ENCODE measurements at regions not wholly inside any gene's neighbourhood (a gene's known extent, or its start where the extent isn't known, plus 50 kb on each side); places are given as distances from the start of the nearest gene placed in this dataset.
A peak's percentile ranks its signal among the peaks of the same experiment; 100 is the strongest.
"Not testable (repeated sequence)": the region's sequence is repeated elsewhere in the genome, so short reads cannot be mapped to it uniquely, and the experiment has no call there.

GRCh38 chr15:95626501-95627361, 703.8 kb upstream of the NR2F2 start:
- Histone ChIP-seq H3K4me3 (ENCODE audit: extremely low read depth, insufficient read depth, low read length, poor library complexity, severe bottlenecking) (no peak overlapping the region), H3K36me3 (ENCODE audit: control insufficient read depth, insufficient read depth, low read length) (no peaks in the 10 kb centered on the region), H3K9me3 (ENCODE audit: control insufficient read depth, low read length) (no peaks in the 10 kb centered on the region), H3K27ac (ENCODE audit: low read depth, low read length, severe bottlenecking) (peak overlapping the region; percentile 30), H3K4me1 (ENCODE audit: control insufficient read depth, insufficient read depth, low read length, poor library complexity, severe bottlenecking) (peaks cover 6% of the 10 kb centered on the region)
- WGBS, 2 experiments (ENCODE audit: insufficient coverage in 2 of 2), result 70 to 75% methylated on average over 9 of the region's 15 CpGs

- Histone ChIP-seq H3K27ac (ENCODE audit: low read depth, low read length, severe bottlenecking) (no peak overlapping the region), H3K36me3 (ENCODE audit: control insufficient read depth, insufficient read depth, low read length) (no peaks in the 10 kb centered on the region), H3K4me1 (ENCODE audit: control insufficient read depth, insufficient read depth, low read length, poor library complexity, severe bottlenecking) (no peaks in the 10 kb centered on the region), H3K9me3 (ENCODE audit: control insufficient read depth, low read length) (no peaks in the 10 kb centered on the region), H3K4me3 (ENCODE audit: extremely low read depth, insufficient read depth, low read length, poor library complexity, severe bottlenecking) (no peak overlapping the region)
- WGBS, 2 experiments (ENCODE audit: insufficient coverage in 2 of 2), result 90 to 92% methylated on average over 2 of the region's 5 CpGs
Measured at GRCh38 chr15:95629503-95630168, 700.9 kb upstream of the NR2F2 start.

GRCh38 chr15:95630683-95631082, 699.8 kb upstream of the NR2F2 start:
- H3K4me1 ChIP-seq (ENCODE audit: control insufficient read depth, insufficient read depth, low read length, poor library complexity, severe bottlenecking), result no peaks in the 10 kb centered on the region
- H3K9me3 ChIP-seq (ENCODE audit: control insufficient read depth, low read length), result no peaks in the 10 kb centered on the region
- H3K4me3 ChIP-seq (ENCODE audit: extremely low read depth, insufficient read depth, low read length, poor library complexity, severe bottlenecking), result no peak overlapping the region
- WGBS, 2 experiments (ENCODE audit: insufficient coverage in 2 of 2), result no CpG with 5 or more reads among the region's 1 CpG
- no peaks in the 10 kb centered on the region for H3K36me3 ChIP-seq (ENCODE audit: control insufficient read depth, insufficient read depth, low read length)
- H3K27ac ChIP-seq (ENCODE audit: low read depth, low read length, severe bottlenecking), result no peak overlapping the region

GRCh38 chr15:95635666-95636065, 694.8 kb upstream of the NR2F2 start:
- WGBS, 2 experiments (ENCODE audit: insufficient coverage in 2 of 2), result 100% methylated on average over 1 of the region's 2 CpGs; no CpG with 5 or more reads in 1 of the 2 experiments
- Histone ChIP-seq H3K27ac (ENCODE audit: low read depth, low read length, severe bottlenecking) (no peak overlapping the region), H3K9me3 (ENCODE audit: control insufficient read depth, low read length) (no peaks in the 10 kb centered on the region), H3K4me3 (ENCODE audit: extremely low read depth, insufficient read depth, low read length, poor library complexity, severe bottlenecking) (no peak overlapping the region), H3K4me1 (ENCODE audit: control insufficient read depth, insufficient read depth, low read length, poor library complexity, severe bottlenecking) (no peaks in the 10 kb centered on the region), H3K36me3 (ENCODE audit: control insufficient read depth, insufficient read depth, low read length) (no peaks in the 10 kb centered on the region)

GRCh38 chr15:95636107-95636506, 694.4 kb upstream of the NR2F2 start:
- Histone ChIP-seq H3K9me3 (ENCODE audit: control insufficient read depth, low read length) (no peaks in the 10 kb centered on the region), H3K36me3 (ENCODE audit: control insufficient read depth, insufficient read depth, low read length) (no peaks in the 10 kb centered on the region), H3K27ac (ENCODE audit: low read depth, low read length, severe bottlenecking) (no peak overlapping the region), H3K4me1 (ENCODE audit: control insufficient read depth, insufficient read depth, low read length, poor library complexity, severe bottlenecking) (no peaks in the 10 kb centered on the region), H3K4me3 (ENCODE audit: extremely low read depth, insufficient read depth, low read length, poor library complexity, severe bottlenecking) (no peak overlapping the region)
- WGBS, 2 experiments (ENCODE audit: insufficient coverage in 2 of 2), result 90 to 100% methylated on average over 1 of the region's 4 CpGs

GRCh38 chr15:95637234-95637633, 693.3 kb upstream of the NR2F2 start:
- not testable (repeated sequence) for H3K4me1 ChIP-seq (ENCODE audit: control insufficient read depth, insufficient read depth, low read length, poor library complexity, severe bottlenecking); H3K4me3 ChIP-seq (ENCODE audit: extremely low read depth, insufficient read depth, low read length, poor library complexity, severe bottlenecking); H3K9me3 ChIP-seq (ENCODE audit: control insufficient read depth, low read length); H3K36me3 ChIP-seq (ENCODE audit: control insufficient read depth, insufficient read depth, low read length); H3K27ac ChIP-seq (ENCODE audit: low read depth, low read length, severe bottlenecking)
- WGBS, 2 experiments (ENCODE audit: insufficient coverage in 2 of 2), result no CpG with 5 or more reads among the region's 3 CpGs

- Histone ChIP-seq H3K36me3 (ENCODE audit: control insufficient read depth, insufficient read depth, low read length) (no peaks in the 10 kb centered on the region), H3K4me1 (ENCODE audit: control insufficient read depth, insufficient read depth, low read length, poor library complexity, severe bottlenecking) (no peaks in the 10 kb centered on the region), H3K27ac (ENCODE audit: low read depth, low read length, severe bottlenecking) (no peak overlapping the region), H3K4me3 (ENCODE audit: extremely low read depth, insufficient read depth, low read length, poor library complexity, severe bottlenecking) (no peak overlapping the region), H3K9me3 (ENCODE audit: control insufficient read depth, low read length) (no peaks in the 10 kb centered on the region)
- whole genome bisulfite sequencing, 2 experiments (ENCODE audit: insufficient coverage in 2 of 2), result no CpG with 5 or more reads among the region's 4 CpGs
Measured at GRCh38 chr15:95639208-95639607, 691.3 kb upstream of the NR2F2 start.

GRCh38 chr15:95644100-95644875, 686.2 kb upstream of the NR2F2 start:
- H3K9me3 ChIP-seq (ENCODE audit: control insufficient read depth, low read length), result no peaks in the 10 kb centered on the region
- WGBS, 2 experiments (ENCODE audit: insufficient coverage in 2 of 2), result 95% methylated on average over 2 of the region's 5 CpGs; no CpG with 5 or more reads in 1 of the 2 experiments
- H3K27ac ChIP-seq (ENCODE audit: low read depth, low read length, severe bottlenecking), result no peak overlapping the region
- H3K36me3 ChIP-seq (ENCODE audit: control insufficient read depth, insufficient read depth, low read length), result no peaks in the 10 kb centered on the region
- no peak overlapping the region for H3K4me3 ChIP-seq (ENCODE audit: extremely low read depth, insufficient read depth, low read length, poor library complexity, severe bottlenecking)
- H3K4me1 ChIP-seq (ENCODE audit: control insufficient read depth, insufficient read depth, low read length, poor library complexity, severe bottlenecking), result peaks cover 5% of the 10 kb centered on the region

GRCh38 chr15:95645791-95646338, 684.6 kb upstream of the NR2F2 start:
- Histone ChIP-seq H3K36me3 (ENCODE audit: control insufficient read depth, insufficient read depth, low read length) (no peaks in the 10 kb centered on the region), H3K9me3 (ENCODE audit: control insufficient read depth, low read length) (no peaks in the 10 kb centered on the region), H3K4me3 (ENCODE audit: extremely low read depth, insufficient read depth, low read length, poor library complexity, severe bottlenecking) (no peak overlapping the region), H3K4me1 (ENCODE audit: control insufficient read depth, insufficient read depth, low read length, poor library complexity, severe bottlenecking) (peaks cover 5% of the 10 kb centered on the region), H3K27ac (ENCODE audit: low read depth, low read length, severe bottlenecking) (no peak overlapping the region)
- WGBS, 2 experiments (ENCODE audit: insufficient coverage in 2 of 2), result 84 to 97% methylated on average over 4 of the region's 4 CpGs

- Histone ChIP-seq H3K36me3 (ENCODE audit: control insufficient read depth, insufficient read depth, low read length) (no peaks in the 10 kb centered on the region), H3K4me1 (ENCODE audit: control insufficient read depth, insufficient read depth, low read length, poor library complexity, severe bottlenecking) (peaks cover 5% of the 10 kb centered on the region), H3K9me3 (ENCODE audit: control insufficient read depth, low read length) (no peaks in the 10 kb centered on the region), H3K4me3 (ENCODE audit: extremely low read depth, insufficient read depth, low read length, poor library complexity, severe bottlenecking) (no peak overlapping the region), H3K27ac (ENCODE audit: low read depth, low read length, severe bottlenecking) (no peak overlapping the region)
- 90 to 100% methylated on average over 1 to 2 of the region's 8 CpGs for WGBS, 2 experiments (ENCODE audit: insufficient coverage in 2 of 2)
Measured at GRCh38 chr15:95646484-95647273, 683.8 kb upstream of the NR2F2 start.
